ENCODE measurements at regions not wholly inside any gene's neighbourhood (a gene's known extent, or its start where the extent isn't known, plus 50 kb on each side); places are given as distances from the start of the nearest gene placed in this dataset.

DNA sequence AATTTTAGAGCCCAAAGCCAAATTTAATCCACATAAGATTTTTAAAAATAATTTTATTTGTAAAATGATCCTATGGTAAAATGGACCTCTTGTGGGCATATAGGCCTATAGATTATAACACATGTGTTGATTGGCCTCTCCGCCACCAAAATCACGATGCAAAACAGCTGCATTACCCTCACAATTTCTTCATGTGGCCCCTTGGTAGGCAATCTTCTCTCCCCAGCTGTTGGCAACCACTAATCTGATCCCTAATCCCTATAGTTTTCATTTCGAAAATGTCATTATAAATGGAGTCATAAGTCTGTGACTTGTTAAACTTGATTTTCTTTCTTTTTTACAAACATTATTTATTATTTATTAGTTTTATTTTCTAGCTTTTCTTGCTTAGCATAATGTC is 263.9 kb upstream of the SULF2 start:
- no peak for ATAC-seq
- no peak for TF ChIP-seq GLIS3 (CRISPR knock-in tag; IDR thresholded peaks at IDR 0.05)
- TF ChIP-seq ZFP3 (CRISPR knock-in tag; IDR thresholded peaks at IDR 0.05): no peak
- TF ChIP-seq PPARA (CRISPR knock-in tag; IDR thresholded peaks at IDR 0.05; ENCODE audit: borderline replicate concordance): no peak
- no peak for TF ChIP-seq ZC3H10 (CRISPR knock-in tag; IDR thresholded peaks at IDR 0.05)
- TF ChIP-seq OSR1 (CRISPR knock-in tag; IDR thresholded peaks at IDR 0.05): no peak
- TF ChIP-seq, protein P1, sequence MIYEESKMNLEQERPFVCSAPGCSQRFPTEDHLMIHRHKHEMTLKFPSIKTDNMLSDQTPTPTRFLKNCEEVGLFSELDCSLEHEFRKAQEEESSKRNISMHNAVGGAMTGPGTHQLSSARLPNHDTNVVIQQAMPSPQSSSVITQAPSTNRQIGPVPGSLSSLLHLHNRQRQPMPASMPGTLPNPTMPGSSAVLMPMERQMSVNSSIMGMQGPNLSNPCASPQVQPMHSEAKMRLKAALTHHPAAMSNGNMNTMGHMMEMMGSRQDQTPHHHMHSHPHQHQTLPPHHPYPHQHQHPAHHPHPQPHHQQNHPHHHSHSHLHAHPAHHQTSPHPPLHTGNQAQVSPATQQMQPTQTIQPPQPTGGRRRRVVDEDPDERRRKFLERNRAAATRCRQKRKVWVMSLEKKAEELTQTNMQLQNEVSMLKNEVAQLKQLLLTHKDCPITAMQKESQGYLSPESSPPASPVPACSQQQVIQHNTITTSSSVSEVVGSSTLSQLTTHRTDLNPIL (CRISPR knock-in tag; IDR thresholded peaks at IDR 0.05; ENCODE audit: low read depth): no peak
- no peak for TF ChIP-seq BACH2 (CRISPR knock-in tag; IDR thresholded peaks at IDR 0.05; ENCODE audit: borderline replicate concordance)
- TF ChIP-seq, protein P2, sequence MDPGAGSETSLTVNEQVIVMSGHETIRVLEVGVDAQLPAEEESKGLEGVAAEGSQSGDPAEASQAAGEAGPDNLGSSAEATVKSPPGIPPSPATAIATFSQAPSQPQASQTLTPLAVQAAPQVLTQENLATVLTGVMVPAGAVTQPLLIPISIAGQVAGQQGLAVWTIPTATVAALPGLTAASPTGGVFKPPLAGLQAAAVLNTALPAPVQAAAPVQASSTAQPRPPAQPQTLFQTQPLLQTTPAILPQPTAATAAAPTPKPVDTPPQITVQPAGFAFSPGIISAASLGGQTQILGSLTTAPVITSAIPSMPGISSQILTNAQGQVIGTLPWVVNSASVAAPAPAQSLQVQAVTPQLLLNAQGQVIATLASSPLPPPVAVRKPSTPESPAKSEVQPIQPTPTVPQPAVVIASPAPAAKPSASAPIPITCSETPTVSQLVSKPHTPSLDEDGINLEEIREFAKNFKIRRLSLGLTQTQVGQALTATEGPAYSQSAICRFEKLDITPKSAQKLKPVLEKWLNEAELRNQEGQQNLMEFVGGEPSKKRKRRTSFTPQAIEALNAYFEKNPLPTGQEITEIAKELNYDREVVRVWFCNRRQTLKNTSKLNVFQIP (CRISPR knock-in tag; IDR thresholded peaks at IDR 0.05; ENCODE audit: borderline replicate concordance, low read depth): no peak
- TF ChIP-seq CSDC2 (CRISPR knock-in tag; IDR thresholded peaks at IDR 0.05): no peak
- no peak for TF ChIP-seq TOX (CRISPR knock-in tag; IDR thresholded peaks at IDR 0.05; ENCODE audit: borderline replicate concordance)
- no peak for TF ChIP-seq ISL1 (CRISPR knock-in tag; IDR thresholded peaks at IDR 0.05)
- no peak for TF ChIP-seq ZNF565 (CRISPR knock-in tag; conservative IDR thresholded peaks at IDR 0.05; ENCODE audit: low read depth)
- no peak for TF ChIP-seq SNAI2 (CRISPR knock-in tag; IDR thresholded peaks at IDR 0.05)

DNA sequence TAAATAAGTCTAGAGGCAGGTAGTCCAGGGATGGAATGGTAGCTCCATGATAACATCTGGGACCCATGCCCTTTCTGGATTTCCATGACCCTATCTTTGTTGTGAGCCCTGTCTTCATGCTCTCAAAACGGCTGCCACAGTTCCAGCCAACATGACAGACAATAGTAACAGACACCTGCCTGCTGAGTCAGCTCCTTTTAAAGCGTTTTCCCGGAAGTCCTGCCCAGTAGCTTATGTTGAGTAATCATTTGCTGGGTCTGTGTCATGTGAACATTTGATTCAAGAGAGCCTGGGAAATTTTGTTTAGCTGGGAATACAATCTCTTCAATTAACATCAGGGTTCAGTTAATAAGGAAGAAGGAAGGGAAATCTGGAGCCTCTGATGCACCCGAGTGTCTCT is 262.2 kb upstream of the SULF2 start:
- TF ChIP-seq, protein P2 (CRISPR knock-in tag; IDR thresholded peaks at IDR 0.05; ENCODE audit: borderline replicate concordance, low read depth): no peak
- no peak for TF ChIP-seq ARNTL (CRISPR knock-in tag; IDR thresholded peaks at IDR 0.05; ENCODE audit: borderline replicate concordance, low read depth)
- no peak for TF ChIP-seq ZNF70 (CRISPR knock-in tag; IDR thresholded peaks at IDR 0.05)
- TF ChIP-seq GLIS3 (CRISPR knock-in tag; IDR thresholded peaks at IDR 0.05): no peak
- no peak for TF ChIP-seq PPARA (CRISPR knock-in tag; IDR thresholded peaks at IDR 0.05; ENCODE audit: borderline replicate concordance)
- TF ChIP-seq, protein P3, sequence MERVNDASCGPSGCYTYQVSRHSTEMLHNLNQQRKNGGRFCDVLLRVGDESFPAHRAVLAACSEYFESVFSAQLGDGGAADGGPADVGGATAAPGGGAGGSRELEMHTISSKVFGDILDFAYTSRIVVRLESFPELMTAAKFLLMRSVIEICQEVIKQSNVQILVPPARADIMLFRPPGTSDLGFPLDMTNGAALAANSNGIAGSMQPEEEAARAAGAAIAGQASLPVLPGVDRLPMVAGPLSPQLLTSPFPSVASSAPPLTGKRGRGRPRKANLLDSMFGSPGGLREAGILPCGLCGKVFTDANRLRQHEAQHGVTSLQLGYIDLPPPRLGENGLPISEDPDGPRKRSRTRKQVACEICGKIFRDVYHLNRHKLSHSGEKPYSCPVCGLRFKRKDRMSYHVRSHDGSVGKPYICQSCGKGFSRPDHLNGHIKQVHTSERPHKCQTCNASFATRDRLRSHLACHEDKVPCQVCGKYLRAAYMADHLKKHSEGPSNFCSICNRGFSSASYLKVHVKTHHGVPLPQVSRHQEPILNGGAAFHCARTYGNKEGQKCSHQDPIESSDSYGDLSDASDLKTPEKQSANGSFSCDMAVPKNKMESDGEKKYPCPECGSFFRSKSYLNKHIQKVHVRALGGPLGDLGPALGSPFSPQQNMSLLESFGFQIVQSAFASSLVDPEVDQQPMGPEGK (CRISPR knock-in tag; IDR thresholded peaks at IDR 0.05; ENCODE audit: borderline replicate concordance): no peak
- TF ChIP-seq BACH2 (CRISPR knock-in tag; IDR thresholded peaks at IDR 0.05; ENCODE audit: borderline replicate concordance): no peak
- TF ChIP-seq CSDC2 (CRISPR knock-in tag; IDR thresholded peaks at IDR 0.05): no peak
- no peak for TF ChIP-seq OSR1 (CRISPR knock-in tag; IDR thresholded peaks at IDR 0.05)
- no peak for ATAC-seq

DNA sequence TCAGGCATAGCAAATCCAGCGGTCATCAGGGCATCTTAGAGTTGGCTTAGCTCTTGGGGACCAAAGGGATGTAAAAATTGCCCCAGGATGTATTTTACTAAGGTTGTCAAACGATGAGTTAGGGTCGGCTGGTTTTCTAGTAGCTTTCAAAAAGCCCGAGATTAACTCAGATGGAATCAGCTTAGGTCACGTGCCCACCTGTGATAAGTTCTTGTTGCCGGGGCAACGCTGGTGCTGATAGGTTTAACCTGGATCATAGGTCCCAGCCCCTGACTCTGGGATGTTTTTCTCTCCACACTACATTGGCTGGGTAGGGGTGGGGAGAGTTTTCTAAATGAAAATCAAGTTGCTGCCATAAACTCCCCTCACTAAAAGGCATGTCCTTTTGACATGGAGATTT is 257.3 kb upstream of the SULF2 start:
- ATAC-seq: no peak
- TF ChIP-seq ZNF70 (CRISPR knock-in tag; IDR thresholded peaks at IDR 0.05) (no peak), GLIS3 (CRISPR knock-in tag; IDR thresholded peaks at IDR 0.05) (no peak), BACH2 (CRISPR knock-in tag; IDR thresholded peaks at IDR 0.05; ENCODE audit: borderline replicate concordance) (no peak), RARB (CRISPR knock-in tag; IDR thresholded peaks at IDR 0.05) (no peak), ZC3H10 (CRISPR knock-in tag; IDR thresholded peaks at IDR 0.05) (no peak), CSDC2 (CRISPR knock-in tag; IDR thresholded peaks at IDR 0.05) (no peak), ZNF565 (CRISPR knock-in tag; conservative IDR thresholded peaks at IDR 0.05; ENCODE audit: low read depth) (no peak), TOX (CRISPR knock-in tag; IDR thresholded peaks at IDR 0.05; ENCODE audit: borderline replicate concordance) (no peak), OSR1 (CRISPR knock-in tag; IDR thresholded peaks at IDR 0.05) (no peak), SNAI2 (CRISPR knock-in tag; IDR thresholded peaks at IDR 0.05) (no peak), ZNF8 (CRISPR knock-in tag; IDR thresholded peaks at IDR 0.05) (no peak), ZFP3 (CRISPR knock-in tag; IDR thresholded peaks at IDR 0.05) (no peak), ISL1 (CRISPR knock-in tag; IDR thresholded peaks at IDR 0.05) (no peak)
- TF ChIP-seq, protein P4, sequence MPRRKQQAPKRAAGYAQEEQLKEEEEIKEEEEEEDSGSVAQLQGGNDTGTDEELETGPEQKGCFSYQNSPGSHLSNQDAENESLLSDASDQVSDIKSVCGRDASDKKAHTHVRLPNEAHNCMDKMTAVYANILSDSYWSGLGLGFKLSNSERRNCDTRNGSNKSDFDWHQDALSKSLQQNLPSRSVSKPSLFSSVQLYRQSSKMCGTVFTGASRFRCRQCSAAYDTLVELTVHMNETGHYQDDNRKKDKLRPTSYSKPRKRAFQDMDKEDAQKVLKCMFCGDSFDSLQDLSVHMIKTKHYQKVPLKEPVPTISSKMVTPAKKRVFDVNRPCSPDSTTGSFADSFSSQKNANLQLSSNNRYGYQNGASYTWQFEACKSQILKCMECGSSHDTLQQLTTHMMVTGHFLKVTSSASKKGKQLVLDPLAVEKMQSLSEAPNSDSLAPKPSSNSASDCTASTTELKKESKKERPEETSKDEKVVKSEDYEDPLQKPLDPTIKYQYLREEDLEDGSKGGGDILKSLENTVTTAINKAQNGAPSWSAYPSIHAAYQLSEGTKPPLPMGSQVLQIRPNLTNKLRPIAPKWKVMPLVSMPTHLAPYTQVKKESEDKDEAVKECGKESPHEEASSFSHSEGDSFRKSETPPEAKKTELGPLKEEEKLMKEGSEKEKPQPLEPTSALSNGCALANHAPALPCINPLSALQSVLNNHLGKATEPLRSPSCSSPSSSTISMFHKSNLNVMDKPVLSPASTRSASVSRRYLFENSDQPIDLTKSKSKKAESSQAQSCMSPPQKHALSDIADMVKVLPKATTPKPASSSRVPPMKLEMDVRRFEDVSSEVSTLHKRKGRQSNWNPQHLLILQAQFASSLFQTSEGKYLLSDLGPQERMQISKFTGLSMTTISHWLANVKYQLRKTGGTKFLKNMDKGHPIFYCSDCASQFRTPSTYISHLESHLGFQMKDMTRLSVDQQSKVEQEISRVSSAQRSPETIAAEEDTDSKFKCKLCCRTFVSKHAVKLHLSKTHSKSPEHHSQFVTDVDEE (CRISPR knock-in tag; IDR thresholded peaks at IDR 0.05): no peak
- TF ChIP-seq, protein P5, sequence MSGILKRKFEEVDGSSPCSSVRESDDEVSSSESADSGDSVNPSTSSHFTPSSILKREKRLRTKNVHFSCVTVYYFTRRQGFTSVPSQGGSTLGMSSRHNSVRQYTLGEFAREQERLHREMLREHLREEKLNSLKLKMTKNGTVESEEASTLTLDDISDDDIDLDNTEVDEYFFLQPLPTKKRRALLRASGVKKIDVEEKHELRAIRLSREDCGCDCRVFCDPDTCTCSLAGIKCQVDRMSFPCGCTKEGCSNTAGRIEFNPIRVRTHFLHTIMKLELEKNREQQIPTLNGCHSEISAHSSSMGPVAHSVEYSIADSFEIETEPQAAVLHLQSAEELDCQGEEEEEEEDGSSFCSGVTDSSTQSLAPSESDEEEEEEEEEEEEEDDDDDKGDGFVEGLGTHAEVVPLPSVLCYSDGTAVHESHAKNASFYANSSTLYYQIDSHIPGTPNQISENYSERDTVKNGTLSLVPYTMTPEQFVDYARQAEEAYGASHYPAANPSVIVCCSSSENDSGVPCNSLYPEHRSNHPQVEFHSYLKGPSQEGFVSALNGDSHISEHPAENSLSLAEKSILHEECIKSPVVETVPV (CRISPR knock-in tag; IDR thresholded peaks at IDR 0.05): no peak
- TF ChIP-seq, protein P2 (CRISPR knock-in tag; IDR thresholded peaks at IDR 0.05; ENCODE audit: borderline replicate concordance, low read depth): no peak
- TF ChIP-seq, protein P3 (CRISPR knock-in tag; IDR thresholded peaks at IDR 0.05; ENCODE audit: borderline replicate concordance): no peak

Measured in SK-N-SH treated with all-trans-retinoic acid at 6 μM for 48 hours (cell line).